ENCODE measurements at regions not wholly inside any gene's neighbourhood (a gene's known extent, or its start where the extent isn't known, plus 50 kb on each side); places are given as distances from the start of the nearest gene placed in this dataset.

DNA sequence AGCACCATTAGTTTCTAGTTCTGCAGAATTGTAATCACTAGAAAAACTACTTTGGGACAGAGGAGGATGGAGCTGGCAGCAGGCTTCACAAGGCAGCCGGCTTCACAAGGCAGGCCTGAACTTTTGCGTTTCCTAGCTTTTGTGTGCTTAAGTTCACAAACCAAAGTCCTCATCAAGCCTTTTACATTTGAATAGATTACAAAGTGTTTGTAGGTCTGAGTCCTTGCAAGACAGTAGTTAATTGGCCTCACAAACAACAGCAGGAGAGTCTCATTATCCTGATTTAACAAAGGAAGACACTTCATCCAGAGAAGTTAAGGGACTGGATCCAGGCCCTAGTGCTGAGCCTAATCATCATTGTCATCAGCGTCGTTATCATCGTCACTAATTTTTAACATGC, 147.8 kb upstream of the AUTS2 start:
- Histone ChIP-seq H3K79me2 (ENCODE audit: insufficient read depth, low read length) (no peaks in the 10 kb centered on the region), H4K20me1 (ENCODE audit: insufficient read depth, low read length) (no peaks in the 10 kb centered on the region), H3K27me3 (ENCODE audit: insufficient read depth, low read length, poor library complexity) (no peaks in the 10 kb centered on the region), H3K4me3 (ENCODE audit: low read depth in 1 of 2, low read length in 2 of 2) (no peak overlapping the region), H2AFZ (ENCODE audit: low read depth, low read length) (no peak overlapping the region), H3K4me1 (ENCODE audit: insufficient read depth, low read length) (no peaks in the 10 kb centered on the region), H3K4me2 (ENCODE audit: insufficient read depth, low read length) (no peak overlapping the region), H3K36me3 (ENCODE audit: insufficient read depth, low read length) (no peaks in the 10 kb centered on the region), H3K27ac (ENCODE audit: low read length) (no peak overlapping the region), H3K9me3 (ENCODE audit: insufficient read depth, low read length, severe bottlenecking) (no peaks in the 10 kb centered on the region), H3K9ac (ENCODE audit: low read depth, low read length) (no peak overlapping the region)
- ATAC-seq (ENCODE audit: insufficient read depth, low read depth) (no peak), DNase-seq (no peak)
- TF ChIP-seq, protein P1, sequence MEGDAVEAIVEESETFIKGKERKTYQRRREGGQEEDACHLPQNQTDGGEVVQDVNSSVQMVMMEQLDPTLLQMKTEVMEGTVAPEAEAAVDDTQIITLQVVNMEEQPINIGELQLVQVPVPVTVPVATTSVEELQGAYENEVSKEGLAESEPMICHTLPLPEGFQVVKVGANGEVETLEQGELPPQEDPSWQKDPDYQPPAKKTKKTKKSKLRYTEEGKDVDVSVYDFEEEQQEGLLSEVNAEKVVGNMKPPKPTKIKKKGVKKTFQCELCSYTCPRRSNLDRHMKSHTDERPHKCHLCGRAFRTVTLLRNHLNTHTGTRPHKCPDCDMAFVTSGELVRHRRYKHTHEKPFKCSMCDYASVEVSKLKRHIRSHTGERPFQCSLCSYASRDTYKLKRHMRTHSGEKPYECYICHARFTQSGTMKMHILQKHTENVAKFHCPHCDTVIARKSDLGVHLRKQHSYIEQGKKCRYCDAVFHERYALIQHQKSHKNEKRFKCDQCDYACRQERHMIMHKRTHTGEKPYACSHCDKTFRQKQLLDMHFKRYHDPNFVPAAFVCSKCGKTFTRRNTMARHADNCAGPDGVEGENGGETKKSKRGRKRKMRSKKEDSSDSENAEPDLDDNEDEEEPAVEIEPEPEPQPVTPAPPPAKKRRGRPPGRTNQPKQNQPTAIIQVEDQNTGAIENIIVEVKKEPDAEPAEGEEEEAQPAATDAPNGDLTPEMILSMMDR (IDR thresholded peaks at IDR 0.05; ENCODE audit: borderline replicate concordance, extremely low read depth, low read length, poor library complexity, severe bottlenecking) = no peak
- TF ChIP-seq EZH2 (IDR thresholded peaks at IDR 0.05; ENCODE audit: borderline replicate concordance, low read depth, low read length, severe bottlenecking) = no peak

DNA sequence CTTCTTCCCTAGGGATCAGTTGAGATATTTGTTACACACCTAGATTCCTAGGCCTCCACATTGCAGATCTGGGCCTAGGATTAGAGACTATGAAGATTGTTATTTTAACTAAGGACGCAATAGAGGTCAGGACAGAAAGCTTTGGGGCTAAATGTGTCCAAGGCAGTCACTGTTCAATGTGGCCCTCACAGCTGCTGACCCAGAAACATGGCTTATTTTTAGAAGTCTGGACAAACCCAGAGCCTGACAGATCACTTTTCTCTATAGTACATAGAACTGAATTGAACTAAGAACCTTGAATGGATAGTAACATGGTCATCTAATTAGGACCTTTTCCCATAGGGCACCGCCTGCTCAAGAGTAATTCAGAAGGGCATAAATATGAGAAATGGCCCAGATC, 146.6 kb upstream of the AUTS2 start:
- DNase-seq (no peak), ATAC-seq (ENCODE audit: insufficient read depth, low read depth) (no peak)
- Histone ChIP-seq H2AFZ (ENCODE audit: low read depth, low read length) (no peak overlapping the region), H3K9ac (ENCODE audit: low read depth, low read length) (no peak overlapping the region), H3K9me3 (ENCODE audit: insufficient read depth, low read length, severe bottlenecking) (no peaks in the 10 kb centered on the region), H3K27ac (ENCODE audit: low read length) (no peak overlapping the region), H3K79me2 (ENCODE audit: insufficient read depth, low read length) (no peaks in the 10 kb centered on the region), H4K20me1 (ENCODE audit: insufficient read depth, low read length) (no peaks in the 10 kb centered on the region), H3K4me3 (ENCODE audit: low read depth in 1 of 2, low read length in 2 of 2) (no peak overlapping the region), H3K4me2 (ENCODE audit: insufficient read depth, low read length) (no peak overlapping the region), H3K36me3 (ENCODE audit: insufficient read depth, low read length) (no peaks in the 10 kb centered on the region), H3K27me3 (ENCODE audit: insufficient read depth, low read length, poor library complexity) (no peaks in the 10 kb centered on the region), H3K4me1 (ENCODE audit: insufficient read depth, low read length) (no peaks in the 10 kb centered on the region)
- TF ChIP-seq EZH2 (IDR thresholded peaks at IDR 0.05; ENCODE audit: borderline replicate concordance, low read depth, low read length, severe bottlenecking) = no peak
- TF ChIP-seq, protein P1 (IDR thresholded peaks at IDR 0.05; ENCODE audit: borderline replicate concordance, extremely low read depth, low read length, poor library complexity, severe bottlenecking) = no peak

DNA sequence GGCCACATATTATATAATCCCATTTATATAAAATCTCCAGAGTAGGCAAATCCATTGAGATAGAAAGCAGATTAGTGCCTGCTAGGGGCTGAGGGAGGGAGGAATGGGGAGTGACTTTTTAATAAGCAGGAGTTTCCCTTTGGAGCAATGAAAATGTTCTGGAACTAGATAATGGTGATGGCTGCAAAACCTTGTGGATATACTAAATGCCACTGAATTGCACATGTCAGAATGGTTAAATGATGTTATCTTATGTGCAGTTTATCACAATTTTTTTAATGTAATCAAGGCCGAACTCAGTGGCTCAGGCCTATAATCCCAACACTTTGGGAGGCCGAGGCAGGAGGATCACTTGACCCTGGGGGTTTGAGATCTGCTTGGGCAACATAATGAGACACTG, 145.5 kb upstream of the AUTS2 start:
- Histone ChIP-seq H3K4me2 (ENCODE audit: insufficient read depth, low read length) (no peak overlapping the region), H3K4me3 (ENCODE audit: low read depth in 1 of 2, low read length in 2 of 2) (no peak overlapping the region), H2AFZ (ENCODE audit: low read depth, low read length) (no peak overlapping the region), H3K79me2 (ENCODE audit: insufficient read depth, low read length) (no peaks in the 10 kb centered on the region), H3K9ac (ENCODE audit: low read depth, low read length) (no peak overlapping the region), H3K9me3 (ENCODE audit: insufficient read depth, low read length, severe bottlenecking) (no peaks in the 10 kb centered on the region), H3K4me1 (ENCODE audit: insufficient read depth, low read length) (no peaks in the 10 kb centered on the region), H4K20me1 (ENCODE audit: insufficient read depth, low read length) (no peaks in the 10 kb centered on the region), H3K27me3 (ENCODE audit: insufficient read depth, low read length, poor library complexity) (no peaks in the 10 kb centered on the region), H3K36me3 (ENCODE audit: insufficient read depth, low read length) (no peaks in the 10 kb centered on the region), H3K27ac (ENCODE audit: low read length) (no peak overlapping the region)
- no peak for DNase-seq
- no peak for ATAC-seq (ENCODE audit: insufficient read depth, low read depth)
- TF ChIP-seq, protein P1 (IDR thresholded peaks at IDR 0.05; ENCODE audit: borderline replicate concordance, extremely low read depth, low read length, poor library complexity, severe bottlenecking) = no peak
- no peak for TF ChIP-seq EZH2 (IDR thresholded peaks at IDR 0.05; ENCODE audit: borderline replicate concordance, low read depth, low read length, severe bottlenecking)

All from DND-41 (cell line).